GM12892 (cell line): ENCODE measurements at regions not wholly inside any gene's neighbourhood (a gene's known extent, or its start where the extent isn't known, plus 50 kb on each side); places are given as distances from the start of the nearest gene placed in this dataset.

ENCODE experiments used
- DNase-seq: peaks from one replicate; pipeline ENCODE4 v3.0.0; 2011; ENCODE audit not compliant: insufficient read length
- FAIRE-seq: peaks from 2 replicates; lab custom pipeline; 2011; peaks lifted over from hg19 to GRCh38; lab: Jason Lieb, UNC
- POLR2A ChIP-seq: IDR thresholded peaks from 2 replicates; pipeline ENCODE4 v1.6.1; 2011; ENCODE audit warnings: low read depth, low read length, control low read depth
- POLR2AphosphoS5 ChIP-seq: IDR thresholded peaks from 2 replicates; pipeline ENCODE4 v1.6.1; 2011; ENCODE audit warnings: low read depth, low read length, control low read depth
- TAF1 ChIP-seq: IDR thresholded peaks from 2 replicates; pipeline ENCODE4 v1.6.1; 2011; ENCODE audit warnings: low read depth, mild to moderate bottlenecking, control low read depth, low read length, borderline replicate concordance

DNA sequence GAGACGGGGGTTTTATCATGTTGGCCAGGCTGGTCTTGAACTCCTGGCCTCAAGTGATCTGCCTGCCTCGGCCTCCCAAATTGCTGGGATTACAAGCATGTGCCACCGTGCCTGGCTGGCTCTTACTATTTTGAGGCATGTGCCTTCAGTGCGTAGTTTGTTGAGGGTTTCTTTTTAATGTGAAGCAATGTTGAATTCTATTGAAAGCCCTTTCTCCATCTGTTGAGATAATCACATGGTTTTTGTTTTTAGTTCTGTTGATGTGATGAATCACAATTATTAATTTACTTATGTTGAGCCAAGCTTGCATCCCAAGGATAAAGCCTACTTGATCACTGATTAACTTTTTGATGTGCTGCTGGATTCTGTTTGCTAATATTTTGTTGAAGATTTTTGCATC lies 290.9 kb downstream of the KCNRG start:
- no peak for FAIRE-seq

DNA sequence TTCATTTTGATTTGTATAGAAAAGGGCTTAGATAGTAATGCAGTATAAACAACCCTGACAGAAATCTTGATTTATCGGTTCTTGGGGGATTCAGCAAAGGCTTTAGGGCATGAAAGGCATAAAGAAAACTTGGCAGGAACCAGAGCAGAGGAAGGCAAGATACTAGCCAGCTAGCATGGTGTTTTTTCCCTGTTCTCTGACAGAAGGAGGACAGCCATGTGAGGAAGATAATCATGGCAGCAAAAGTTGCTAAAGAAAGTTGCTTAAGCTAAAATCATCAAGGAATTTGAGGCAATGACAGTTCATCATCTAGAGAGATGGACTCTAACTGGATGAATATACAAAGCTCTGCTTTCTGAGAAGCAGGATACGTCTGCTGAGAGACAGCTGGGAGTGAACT lies 294.1 kb downstream of the KCNRG start:
- FAIRE-seq (no peak), DNase-seq (no peak)
- TF ChIP-seq POLR2AphosphoS5 (no peak), POLR2A (no peak), TAF1 (no peak)

More for the DNA sequence above, 290.9 kb downstream of the KCNRG start:
- no peak for TF ChIP-seq POLR2A
- no peak for TF ChIP-seq POLR2AphosphoS5
- no peak for TF ChIP-seq TAF1
- DNase-seq, result no peak

DNA sequence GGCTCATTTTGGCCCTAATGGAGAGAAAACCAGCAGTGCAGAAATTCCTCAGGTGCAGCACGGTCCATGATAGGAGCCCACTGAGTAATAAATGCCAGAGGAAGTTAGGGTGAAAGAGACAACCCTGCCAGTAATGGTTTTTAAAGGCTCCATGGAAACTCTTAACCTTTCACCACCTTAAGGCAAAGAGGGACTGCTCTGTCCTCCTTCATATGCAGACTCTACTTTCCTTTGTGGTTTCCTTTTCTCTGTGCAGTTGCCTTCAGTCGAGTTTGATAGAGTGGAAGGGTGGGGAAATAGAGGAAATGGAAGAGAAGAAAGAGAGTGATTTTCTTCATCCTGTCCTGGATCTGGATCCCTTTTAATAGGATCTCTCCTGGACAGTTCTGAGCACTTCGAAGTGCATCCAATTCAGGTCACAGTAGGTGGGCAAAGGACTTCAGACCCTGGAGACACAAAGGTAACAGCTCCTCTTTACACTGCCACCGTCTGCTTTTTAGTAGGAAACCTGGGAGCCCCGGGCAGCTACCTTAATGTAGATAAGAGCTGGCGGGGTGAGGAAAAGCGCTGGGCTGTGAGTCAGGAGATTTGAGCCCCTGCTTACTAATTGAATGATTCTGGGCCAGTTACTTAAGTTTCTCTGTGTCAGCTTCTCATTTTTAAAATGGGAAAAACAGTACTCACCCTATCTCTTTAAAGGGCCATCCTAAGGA lies 294.8 kb downstream of the KCNRG start:
- FAIRE-seq (no peak), DNase-seq (no peak)
- TF ChIP-seq POLR2AphosphoS5, result no peak
- TF ChIP-seq TAF1, result no peak
- TF ChIP-seq POLR2A, result no peak

DNA sequence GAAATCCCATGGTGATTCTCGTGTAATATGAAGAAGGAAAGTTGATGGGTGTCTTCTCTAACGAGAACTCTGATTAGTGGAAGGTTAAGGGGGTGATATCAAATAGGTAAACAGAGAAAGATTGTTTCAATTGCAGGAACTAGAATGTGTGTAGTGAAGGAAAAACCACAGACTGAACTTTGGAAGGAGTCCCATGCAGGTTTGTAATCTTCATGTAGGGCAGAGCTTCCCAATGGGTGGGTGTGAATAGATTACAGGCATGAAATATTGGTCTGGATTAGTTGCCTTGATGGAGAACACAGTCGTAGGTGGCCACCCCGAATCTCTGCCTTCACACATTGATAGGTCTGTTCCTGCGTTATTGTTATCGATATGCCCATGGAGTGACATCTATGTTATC lies 295.5 kb downstream of the KCNRG start:
- no peak for TF ChIP-seq TAF1
- TF ChIP-seq POLR2A, result no peak
- TF ChIP-seq POLR2AphosphoS5, result no peak
- FAIRE-seq (no peak), DNase-seq (no peak)

DNA sequence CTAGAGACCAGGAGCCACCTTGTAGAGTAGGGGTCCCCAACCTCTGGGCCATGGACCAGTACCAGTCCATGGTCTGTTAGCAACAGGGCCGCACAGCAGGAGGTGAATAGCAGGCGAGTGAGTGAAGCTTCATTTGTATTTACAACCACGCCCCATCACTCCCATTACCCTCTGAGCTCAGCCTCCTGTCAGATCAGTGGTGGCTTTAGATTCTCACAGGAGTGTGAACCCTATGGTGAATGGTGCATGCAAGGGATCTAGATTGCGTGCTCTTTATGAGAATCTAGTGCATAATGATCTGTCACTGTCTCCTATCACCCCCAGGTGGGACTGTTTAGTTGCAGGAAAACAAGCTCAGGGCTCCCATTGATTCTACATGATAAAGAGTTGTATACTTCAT lies 303.6 kb downstream of the KCNRG start:
- no peak for DNase-seq
- TF ChIP-seq POLR2A, result no peak
- no peak for TF ChIP-seq POLR2AphosphoS5
- TF ChIP-seq TAF1, result no peak
- FAIRE-seq, result no peak

DNA sequence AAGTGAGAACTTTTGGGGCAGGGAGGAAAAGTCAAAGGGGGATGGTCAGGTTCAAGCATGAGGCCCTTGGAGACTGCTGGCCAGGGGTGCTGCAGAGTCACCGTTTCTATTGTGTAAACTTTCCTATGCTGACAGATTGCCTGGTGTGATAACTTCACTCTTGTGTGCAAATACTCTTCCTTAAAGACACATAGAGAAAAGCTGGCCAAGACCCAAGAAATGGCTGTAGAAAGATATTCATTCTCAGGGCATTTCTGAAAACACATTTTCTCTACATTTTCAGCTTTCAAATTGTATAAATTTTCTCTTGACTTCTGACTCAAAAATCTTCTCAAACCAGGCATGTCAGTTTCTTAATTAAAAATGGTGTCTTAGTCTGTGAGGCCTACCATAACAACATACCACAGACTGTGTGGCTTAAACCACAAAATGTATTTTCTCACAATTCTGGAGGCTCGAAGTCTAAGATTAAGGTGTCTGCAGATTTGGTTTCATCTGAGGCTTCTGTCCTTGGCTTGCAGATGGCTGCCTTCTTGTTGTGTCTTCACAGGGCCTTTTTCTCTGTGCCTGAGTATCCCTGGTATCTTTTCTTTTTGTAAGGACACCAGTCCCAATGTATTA lies 304.5 kb downstream of the KCNRG start:
- FAIRE-seq (no peak), DNase-seq (no peak)
- TF ChIP-seq POLR2AphosphoS5 (no peak), TAF1 (no peak), POLR2A (no peak)

DNA sequence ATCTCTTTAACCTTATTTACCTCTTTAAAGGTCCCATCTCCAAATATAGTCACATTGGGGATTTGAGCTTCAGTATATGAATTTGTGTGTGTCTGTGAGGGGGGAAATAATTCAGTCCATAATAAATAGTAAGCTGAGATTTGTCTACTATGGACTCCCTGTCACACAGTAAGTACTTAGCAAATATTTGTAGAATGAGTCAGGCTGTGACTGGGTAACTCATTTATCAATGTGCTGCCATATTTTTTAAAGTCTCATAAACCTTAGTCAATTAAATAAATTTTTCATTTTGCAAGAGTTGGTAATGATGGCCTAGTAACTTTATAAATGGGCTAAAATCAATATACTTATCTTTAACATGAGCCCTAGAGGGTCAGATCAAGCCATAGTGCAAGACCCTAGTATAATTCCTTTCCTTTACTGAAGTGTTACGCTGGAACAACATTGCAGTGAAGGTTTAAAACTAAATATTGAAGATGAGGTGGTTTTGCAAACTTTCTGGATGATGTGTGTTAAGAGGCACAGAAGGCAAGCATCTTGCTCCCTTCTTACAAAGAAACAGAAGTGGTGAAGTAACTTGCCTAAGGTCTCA lies 305.1 kb downstream of the KCNRG start:
- DNase-seq, result no peak
- no peak for FAIRE-seq
- no peak for TF ChIP-seq POLR2A

DNA sequence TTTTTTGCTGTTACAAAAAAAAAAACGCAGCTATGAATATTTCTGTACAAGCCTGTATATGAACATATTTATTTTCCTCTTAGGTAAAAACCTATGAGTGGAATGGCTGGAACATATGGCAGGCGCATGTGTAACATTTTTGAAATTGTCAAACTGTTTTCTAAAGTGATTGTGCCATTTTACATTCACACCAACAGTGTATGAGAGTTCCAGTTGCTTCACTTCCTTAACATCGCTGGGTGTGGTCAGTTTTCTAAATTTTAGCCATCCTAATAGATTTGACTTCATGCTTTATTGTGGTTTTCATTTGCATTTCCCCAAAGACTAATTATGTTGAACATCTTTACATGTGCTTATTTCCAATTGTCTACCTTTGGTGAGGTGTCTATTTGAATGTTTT lies 306.8 kb downstream of the KCNRG start:
- DNase-seq (no peak), FAIRE-seq (no peak)
- TF ChIP-seq POLR2AphosphoS5 (no peak), TAF1 (no peak), POLR2A (no peak)

DNA sequence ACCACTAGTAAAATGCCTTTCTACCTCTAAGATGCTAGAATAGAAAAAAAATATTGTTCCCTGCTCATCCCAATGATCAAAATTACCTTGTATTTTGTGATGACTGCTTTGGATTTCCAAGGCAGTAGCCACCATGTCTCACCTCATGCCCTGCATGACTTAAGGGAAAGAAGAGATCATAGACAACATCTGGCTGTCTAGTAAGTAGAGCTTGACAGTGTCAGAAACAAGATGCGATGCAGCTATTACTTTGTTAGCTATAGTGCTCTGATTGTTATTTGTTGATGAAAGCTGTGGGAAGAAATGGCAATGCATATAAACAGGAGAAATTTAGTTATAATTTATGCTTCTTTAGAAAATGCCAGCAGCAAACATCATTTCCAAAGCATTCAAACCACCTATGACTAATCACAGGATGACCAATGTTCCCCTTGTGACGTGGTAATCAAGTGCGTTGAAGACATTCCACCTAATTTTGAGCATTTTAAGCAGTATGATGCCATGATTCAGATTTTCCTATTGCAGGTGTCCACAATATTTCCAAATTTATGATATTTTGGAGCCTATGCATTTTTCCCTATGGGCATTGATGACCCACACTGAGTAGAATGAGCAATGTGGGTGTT lies 308.3 kb downstream of the KCNRG start:
- no peak for FAIRE-seq
- no peak for DNase-seq
- no peak for TF ChIP-seq POLR2A
- TF ChIP-seq POLR2AphosphoS5, result no peak
- TF ChIP-seq TAF1, result no peak

DNA sequence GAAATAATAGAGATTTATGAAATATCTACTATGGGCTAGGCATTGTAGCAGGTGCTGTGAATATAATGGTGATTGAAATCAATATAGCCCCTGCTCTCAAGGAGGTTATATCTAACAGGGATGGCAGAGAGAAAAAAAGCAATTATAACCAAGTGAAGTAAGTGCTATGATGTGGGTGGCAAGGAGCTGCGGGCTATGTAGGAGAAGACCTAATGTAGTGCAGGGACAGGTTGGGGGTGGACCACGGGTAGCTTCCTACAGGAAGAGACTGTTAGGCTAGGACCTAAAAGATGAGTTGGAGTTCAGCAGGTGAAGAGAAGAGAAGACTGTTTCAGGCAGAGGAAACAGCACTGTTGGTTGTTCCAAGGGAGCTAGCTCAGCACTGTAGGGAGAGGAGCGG lies 311.0 kb downstream of the KCNRG start:
- no peak for DNase-seq
- no peak for FAIRE-seq
- TF ChIP-seq TAF1 (no peak), POLR2AphosphoS5 (no peak), POLR2A (no peak)

DNA sequence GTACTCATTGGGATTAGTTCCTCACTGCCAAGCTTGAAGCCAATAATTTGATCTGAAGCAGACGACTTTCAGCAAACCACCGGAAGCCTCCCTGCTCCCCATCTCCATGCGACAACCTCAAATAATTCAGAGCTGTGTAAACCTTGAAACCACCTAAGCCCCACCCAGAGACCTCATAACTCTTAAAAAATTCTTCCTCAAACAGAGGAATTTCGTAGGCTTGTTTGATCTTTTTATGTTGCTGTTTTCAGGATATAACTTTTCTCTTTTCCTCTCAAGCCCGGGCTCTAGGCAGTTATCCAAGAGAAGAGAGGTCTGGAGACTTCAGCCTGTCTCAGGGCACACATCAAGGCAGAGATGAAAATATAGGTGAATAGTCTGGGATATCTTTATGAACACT lies 311.6 kb downstream of the KCNRG start:
- FAIRE-seq (no peak), DNase-seq (no peak)
- no peak for TF ChIP-seq POLR2A
- TF ChIP-seq POLR2AphosphoS5, result no peak
- no peak for TF ChIP-seq TAF1

DNA sequence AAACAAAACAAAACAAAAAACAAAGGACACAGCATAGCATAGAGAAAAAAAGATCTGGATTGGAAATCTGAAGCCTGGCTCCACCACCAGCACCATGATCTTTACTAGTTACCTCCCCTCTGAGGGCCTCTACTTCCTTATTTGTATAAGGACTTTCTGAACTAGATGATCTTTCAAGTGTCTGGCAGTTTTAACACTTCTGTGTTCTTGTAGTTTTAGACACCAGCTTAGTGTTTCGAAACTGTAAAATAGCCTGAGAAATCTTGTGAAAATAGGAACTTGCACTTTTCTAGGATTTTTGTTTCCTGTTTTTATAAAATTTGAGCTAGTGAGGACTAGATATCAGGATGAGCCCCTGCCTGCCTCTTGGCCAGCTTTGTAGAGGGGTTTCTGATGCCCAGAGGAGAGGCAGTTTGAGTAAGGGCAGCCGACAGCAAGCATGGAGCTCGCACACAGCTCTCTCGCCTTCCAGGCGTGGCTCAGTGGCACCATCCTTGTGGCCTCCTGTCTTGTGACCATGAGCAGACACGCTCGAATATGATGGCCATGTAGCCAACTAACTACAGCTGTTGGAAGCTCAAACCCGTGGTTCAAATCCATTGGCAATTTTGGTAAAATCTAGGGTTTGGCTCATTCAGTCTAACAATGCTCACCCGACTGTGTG lies 319.0 kb downstream of the KCNRG start:
- no peak for DNase-seq
- TF ChIP-seq TAF1, result no peak
- TF ChIP-seq POLR2A, result no peak
- TF ChIP-seq POLR2AphosphoS5, result no peak
- no peak for FAIRE-seq
